GM12865 (cell line): ENCODE measurements at regions not wholly inside any gene's neighbourhood (a gene's known extent, or its start where the extent isn't known, plus 50 kb on each side); places are given as distances from the start of the nearest gene placed in this dataset.

ENCODE experiments used
- DNase-seq: peaks from one replicate; pipeline ENCODE4 v3.0.0; 2010; ENCODE audit warnings: low read depth
- H3K4me3 ChIP-seq: 2 replicates; pipeline ENCODE4 v1.5.1; 2011; ENCODE audit warnings: mild to moderate bottlenecking, low read depth, low read length, control low read depth
- CTCF ChIP-seq: IDR thresholded peaks from 2 replicates; pipeline ENCODE4 v1.5.1; 2011; ENCODE audit warnings: low read length, control low read depth, low read depth, inconsistent platforms; ENCODE audit not compliant: insufficient read depth; ENCODE audit errors: missing control alignments

DNA sequence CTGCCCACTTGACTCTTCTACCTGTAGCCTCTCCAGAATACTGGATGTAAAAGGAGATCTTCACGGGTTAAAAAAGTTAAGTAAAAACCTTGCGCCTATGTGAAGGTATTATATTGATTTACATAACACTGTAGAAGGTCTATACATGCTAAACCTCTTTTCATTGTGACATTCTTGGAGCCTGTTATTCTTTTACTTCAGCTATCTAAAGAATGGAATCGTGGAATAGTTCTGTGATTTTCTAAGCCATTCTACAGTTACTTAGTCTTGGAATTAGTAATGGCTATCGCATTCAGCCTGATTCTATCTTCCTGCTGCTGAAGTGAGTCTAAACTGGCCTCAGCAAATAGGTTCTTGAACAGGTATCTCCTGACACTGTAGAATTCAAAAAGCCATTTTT lies 430.0 kb upstream of the DPH6 start:
- TF ChIP-seq CTCF: no peak
- DNase-seq: no peak
- H3K4me3 ChIP-seq: no peak overlapping the region

DNA sequence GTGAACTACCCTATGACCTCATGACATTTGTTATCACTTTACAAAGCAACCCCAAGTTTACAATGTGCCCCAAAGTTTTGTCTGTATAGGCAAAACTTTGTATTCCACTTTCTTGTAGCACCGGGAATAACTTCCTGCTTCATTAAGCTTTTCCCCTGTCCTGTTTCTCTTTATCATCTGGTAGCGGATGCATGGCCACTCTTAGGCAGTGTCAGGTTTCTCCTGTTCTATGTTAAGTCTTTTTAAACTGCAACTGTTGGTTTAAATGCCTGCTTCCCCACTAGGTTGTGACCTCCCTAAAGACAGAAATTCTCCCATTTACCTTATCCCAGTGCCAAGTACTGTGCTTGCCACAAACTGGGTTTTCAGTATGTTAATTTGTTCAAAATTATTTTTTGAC lies 433.6 kb upstream of the DPH6 start:
- DNase-seq: no peak
- no peak overlapping the region for H3K4me3 ChIP-seq
- no peak for TF ChIP-seq CTCF

- no peak for DNase-seq
- no peak for TF ChIP-seq CTCF
- no peak overlapping the region for H3K4me3 ChIP-seq
These were observed 434.8 kb upstream of the DPH6 start for GRCh38 chr15:35980719-35981118.

- no peak for DNase-seq
- no peak overlapping the region for H3K4me3 ChIP-seq
- no peak for TF ChIP-seq CTCF
These were observed 440.3 kb upstream of the DPH6 start for GRCh38 chr15:35986191-35986721.

DNA sequence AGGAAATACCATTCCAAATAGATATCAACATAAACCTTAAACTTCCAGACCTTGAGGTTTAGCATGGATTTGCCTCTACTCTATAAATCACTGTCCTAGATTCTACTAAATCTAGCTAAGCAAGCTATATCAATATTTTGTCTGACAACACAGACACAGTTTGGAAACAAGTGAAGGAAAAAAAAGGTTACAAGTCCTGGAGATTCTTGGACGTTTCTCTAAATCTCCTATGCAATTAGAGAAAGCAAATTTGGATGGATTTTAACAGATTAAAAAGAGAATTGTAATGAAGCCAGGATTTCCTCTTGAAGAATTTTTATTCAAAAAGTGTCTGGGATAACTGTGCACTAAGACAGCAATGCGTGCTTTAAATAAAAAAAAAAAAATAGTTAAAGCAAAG lies 441.1 kb upstream of the DPH6 start:
- DNase-seq: no peak
- H3K4me3 ChIP-seq: no peak overlapping the region
- no peak for TF ChIP-seq CTCF

- no peak overlapping the region for H3K4me3 ChIP-seq
- DNase-seq: no peak
- TF ChIP-seq CTCF: no peak
These were observed 445.4 kb upstream of the DPH6 start for GRCh38 chr15:35991386-35991785.

DNA sequence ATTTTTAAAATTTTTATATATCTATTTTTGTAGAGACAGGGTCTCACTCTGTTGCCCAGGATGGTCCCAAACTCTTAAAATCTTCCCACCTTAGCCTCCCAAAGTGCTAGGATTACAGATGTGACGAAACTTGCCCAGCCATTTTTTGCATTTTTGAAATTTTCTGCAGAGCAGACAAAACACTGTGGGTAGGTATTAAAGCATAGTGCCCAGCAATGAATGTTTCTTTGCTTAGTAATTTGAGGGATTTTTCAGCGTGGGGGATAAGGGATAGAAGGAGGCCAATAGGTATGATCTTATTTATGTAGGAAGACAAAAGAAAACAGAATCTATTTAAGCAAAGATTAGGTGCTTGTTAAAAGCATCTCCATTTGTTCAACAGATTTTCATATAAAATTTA lies 446.8 kb upstream of the DPH6 start:
- DNase-seq: no peak
- no peak for TF ChIP-seq CTCF
- H3K4me3 ChIP-seq: no peak overlapping the region
